Skeletal muscle satellite cell (primary cell): ENCODE measurements at regions not wholly inside any gene's neighbourhood (a gene's known extent, or its start where the extent isn't known, plus 50 kb on each side); places are given as distances from the start of the nearest gene placed in this dataset.
A peak's percentile ranks its signal among the peaks of the same experiment; 100 is the strongest.

ENCODE experiments used
- H3K27me3 ChIP-seq: 2 replicates; pipeline ENCODE4 v1.7.0; 2013; ENCODE audit warnings: low read length; ENCODE audit not compliant: control insufficient read depth, insufficient read depth
- H3K36me3 ChIP-seq: 2 replicates; pipeline ENCODE4 v1.7.0; 2013; ENCODE audit warnings: mild to moderate bottlenecking, control low read depth, low read length; ENCODE audit not compliant: insufficient read depth
- H3K4me1 ChIP-seq: 2 replicates; pipeline ENCODE4 v1.7.0; 2013; ENCODE audit warnings: low read length; ENCODE audit not compliant: control insufficient read depth, insufficient read depth
- H3K4me2 ChIP-seq: 2 replicates; pipeline ENCODE4 v1.7.0; 2013; ENCODE audit warnings: mild to moderate bottlenecking, low read length
- H3K4me3 ChIP-seq: 2 replicates; pipeline ENCODE4 v1.7.0; 2013; ENCODE audit warnings: low read length
- H3K9ac ChIP-seq: 2 replicates; pipeline ENCODE4 v1.7.0; 2013; ENCODE audit warnings: mild to moderate bottlenecking, low read depth, low read length, moderate library complexity
- H3K9me3 ChIP-seq: replicated peaks from 2 replicates; pipeline ENCODE4 v1.7.0; 2013; ENCODE audit warnings: mild to moderate bottlenecking, control low read depth, low read length

GRCh38 chr14:38527502-38527878 is 271.6 kb upstream of the CLEC14A start:
- no peaks in the 10 kb centered on the region for H3K4me1 ChIP-seq
- no peaks in the 10 kb centered on the region for H3K27me3 ChIP-seq
- H3K9me3 ChIP-seq: no peaks in the 10 kb centered on the region
- H3K4me3 ChIP-seq: no peak overlapping the region
- no peak overlapping the region for H3K4me2 ChIP-seq
- no peak overlapping the region for H3K9ac ChIP-seq
- no peaks in the 10 kb centered on the region for H3K36me3 ChIP-seq

GRCh38 chr14:38526826-38527501 is 271.1 kb upstream of the CLEC14A start:
- H3K9me3 ChIP-seq: no peaks in the 10 kb centered on the region
- H3K4me2 ChIP-seq: no peak overlapping the region
- H3K4me1 ChIP-seq: no peaks in the 10 kb centered on the region
- no peak overlapping the region for H3K4me3 ChIP-seq
- H3K27me3 ChIP-seq: no peaks in the 10 kb centered on the region
- no peak overlapping the region for H3K9ac ChIP-seq
- H3K36me3 ChIP-seq: no peaks in the 10 kb centered on the region

GRCh38 chr14:38524636-38525509 is 269.0 kb upstream of the CLEC14A start:
- no peak overlapping the region for H3K4me3 ChIP-seq
- no peak overlapping the region for H3K9ac ChIP-seq
- H3K4me2 ChIP-seq: no peak overlapping the region
- no peaks in the 10 kb centered on the region for H3K27me3 ChIP-seq
- no peaks in the 10 kb centered on the region for H3K4me1 ChIP-seq
- no peaks in the 10 kb centered on the region for H3K9me3 ChIP-seq
- no peaks in the 10 kb centered on the region for H3K36me3 ChIP-seq

- Histone ChIP-seq H3K4me1 (no peaks in the 10 kb centered on the region), H3K36me3 (no peaks in the 10 kb centered on the region), H3K4me3 (no peak overlapping the region), H3K9me3 (no peaks in the 10 kb centered on the region), H3K9ac (no peak overlapping the region), H3K4me2 (peak overlapping the region; percentile 44), H3K27me3 (no peaks in the 10 kb centered on the region)
Observed at GRCh38 chr14:38522724-38523123, 266.8 kb upstream of the CLEC14A start.

- Histone ChIP-seq H3K4me1 (no peaks in the 10 kb centered on the region), H3K36me3 (no peaks in the 10 kb centered on the region), H3K9me3 (no peaks in the 10 kb centered on the region), H3K9ac (no peak overlapping the region), H3K27me3 (no peaks in the 10 kb centered on the region), H3K4me3 (no peak overlapping the region), H3K4me2 (no peak overlapping the region)
Observed at GRCh38 chr14:38521591-38521990, 265.7 kb upstream of the CLEC14A start.

- H3K9ac ChIP-seq: no peak overlapping the region
- H3K4me3 ChIP-seq: no peak overlapping the region
Observed at GRCh38 chr14:38517426-38517825, 261.5 kb upstream of the CLEC14A start.

GRCh38 chr14:38512236-38512635 is 256.3 kb upstream of the CLEC14A start:
- no peaks in the 10 kb centered on the region for H3K27me3 ChIP-seq
- no peak overlapping the region for H3K9ac ChIP-seq
- no peak overlapping the region for H3K4me2 ChIP-seq
- no peaks in the 10 kb centered on the region for H3K4me1 ChIP-seq
- H3K9me3 ChIP-seq: no peaks in the 10 kb centered on the region
- no peak overlapping the region for H3K4me3 ChIP-seq
- no peaks in the 10 kb centered on the region for H3K36me3 ChIP-seq

More at GRCh38 chr14:38517426-38517825, 261.5 kb upstream of the CLEC14A start:
- Histone ChIP-seq H3K27me3 (no peaks in the 10 kb centered on the region), H3K4me2 (no peak overlapping the region), H3K36me3 (no peaks in the 10 kb centered on the region), H3K9me3 (no peaks in the 10 kb centered on the region), H3K4me1 (no peaks in the 10 kb centered on the region)

GRCh38 chr14:38507299-38507698 is 251.4 kb upstream of the CLEC14A start:
- Histone ChIP-seq H3K27me3 (no peaks in the 10 kb centered on the region), H3K4me1 (peaks cover 18% of the 10 kb centered on the region), H3K4me3 (no peak overlapping the region), H3K36me3 (no peaks in the 10 kb centered on the region), H3K9ac (no peak overlapping the region), H3K9me3 (no peaks in the 10 kb centered on the region), H3K4me2 (no peak overlapping the region)

- Histone ChIP-seq H3K4me3 (no peak overlapping the region), H3K4me1 (peaks cover 18% of the 10 kb centered on the region), H3K4me2 (no peak overlapping the region), H3K36me3 (no peaks in the 10 kb centered on the region), H3K9me3 (no peaks in the 10 kb centered on the region), H3K9ac (no peak overlapping the region), H3K27me3 (no peaks in the 10 kb centered on the region)
Observed at GRCh38 chr14:38505973-38506249, 250.0 kb upstream of the CLEC14A start.

- H3K9ac ChIP-seq: no peak overlapping the region
- H3K36me3 ChIP-seq: no peaks in the 10 kb centered on the region
- H3K27me3 ChIP-seq: no peaks in the 10 kb centered on the region
- H3K9me3 ChIP-seq: no peaks in the 10 kb centered on the region
- H3K4me2 ChIP-seq: no peak overlapping the region
- H3K4me3 ChIP-seq: no peak overlapping the region
- H3K4me1 ChIP-seq: peaks cover 18% of the 10 kb centered on the region
Observed at GRCh38 chr14:38505221-38505972, 249.5 kb upstream of the CLEC14A start.

GRCh38 chr14:38504175-38504574 is 248.3 kb upstream of the CLEC14A start:
- Histone ChIP-seq H3K9me3 (no peaks in the 10 kb centered on the region), H3K27me3 (no peaks in the 10 kb centered on the region), H3K9ac (no peak overlapping the region), H3K36me3 (no peaks in the 10 kb centered on the region), H3K4me1 (peaks cover 18% of the 10 kb centered on the region), H3K4me2 (no peak overlapping the region), H3K4me3 (no peak overlapping the region)
